A673 (cell line): ENCODE measurements at regions not wholly inside any gene's neighbourhood (a gene's known extent, or its start where the extent isn't known, plus 50 kb on each side); places are given as distances from the start of the nearest gene placed in this dataset.

Source experiments
- CTCF ChIP-seq: fragments of 300-800, 200-600 bp; sonication (generic); conservative IDR thresholded peaks from 2 replicates; pipeline ENCODE4 v1.5.1; 2017; ENCODE audit warnings: low read depth, mild to moderate bottlenecking, antibody characterized with exemption, low read length, moderate library complexity, mixed read lengths
- EZH2 ChIP-seq: fragments of 200-600 bp; sonication (generic); IDR thresholded peaks from 2 replicates; pipeline ENCODE4 v1.6.1; 2017; ENCODE audit warnings: borderline replicate concordance, low read depth, mild to moderate bottlenecking, mixed read lengths, antibody characterized with exemption, low read length; ENCODE audit not compliant: poor library complexity, severe bottlenecking

GRCh38 chr2:219783359-219783975, 156.0 kb downstream of the SLC4A3 start:
- TF ChIP-seq EZH2 (no peak), CTCF (no peak)
